B cell (primary cell): ENCODE measurements at regions not wholly inside any gene's neighbourhood (a gene's known extent, or its start where the extent isn't known, plus 50 kb on each side); places are given as distances from the start of the nearest gene placed in this dataset.

Experiments used
- ATAC-seq: fragments of 200-7000 bp; cut with Tn5 transposase; one replicate; pipeline ENCODE4 v1.10.0; 2021; ENCODE audit warnings: low read depth, mild to moderate bottlenecking, moderate number of reproducible peaks, moderate library complexity
- CTCF ChIA-PET: fragments of 350-600 bp; sonication (Branson Sonifier 250); formaldehyde crosslinking; loops from one replicate; lab custom pipeline; 2021; ENCODE audit warnings: antibody characterized with exemption, inconsistent platforms; lab: Charles Lee
- POLR2A ChIA-PET: fragments of 350-600 bp; sonication (Branson Sonifier 250); formaldehyde crosslinking; loops from one replicate; lab custom pipeline; 2021; ENCODE audit warnings: antibody characterized with exemption; lab: Charles Lee
- DNase-seq: peaks from one replicate; pipeline ENCODE4 v3.0.0; 2013
- H2AFZ ChIP-seq: 2 replicates; pipeline ENCODE4 v1.6.1; 2012; ENCODE audit warnings: mild to moderate bottlenecking, low read depth, low read length; ENCODE audit not compliant: insufficient read depth, poor library complexity, severe bottlenecking
- H3K27ac ChIP-seq, 2 donors: 1 replicate in 1 of 2; 2 replicates in 1 of 2; pipeline ENCODE4 v1.5.1; 2012 to 2013; ENCODE audit warnings: low read length in 2 of 2, mild to moderate bottlenecking in 2 of 2, moderate library complexity in 1 of 2
- H3K27me3 ChIP-seq, 4 experiments: fragments of 200-600 bp in 1 of 4; sonication (generic) in 1 of 4; replicated peaks in 1 of 4; 1 replicate in 2 of 4; 2 replicates in 2 of 4; pipeline versions ENCODE4 v1.6.1 to v1.7.0; 2013 to 2016; ENCODE audit warnings: low read length in 3 of 4, mild to moderate bottlenecking in 2 of 4, mixed read lengths in 1 of 4, moderate library complexity in 1 of 4; ENCODE audit not compliant: insufficient read depth in 4 of 4, control insufficient read depth in 3 of 4; ENCODE audit errors: control extremely low read depth in 1 of 4
- H3K36me3 ChIP-seq, 2 experiments: replicated peaks in 1 of 2; 1 replicate in 1 of 2; 2 replicates in 1 of 2; pipeline versions ENCODE4 v1.6.1 to v1.7.1; 2013; ENCODE audit warnings: low read length in 1 of 2; ENCODE audit not compliant: insufficient read depth in 2 of 2, control insufficient read depth in 1 of 2; ENCODE audit errors: control extremely low read depth in 1 of 2, extremely low read depth in 1 of 2
- H3K4me1 ChIP-seq, 2 donors: fragments of 200-600 bp in 1 of 2; sonication (generic) in 1 of 2; 1 replicate in 1 of 2; 2 replicates in 1 of 2; pipeline versions ENCODE4 v1.5.1 to v1.6.1; 2013 to 2017; ENCODE audit warnings: low read length in 2 of 2; ENCODE audit not compliant: control insufficient read depth in 2 of 2, insufficient read depth in 2 of 2
- H3K4me2 ChIP-seq: replicated peaks from 2 replicates; pipeline ENCODE3; 2012; ENCODE audit warnings: mild to moderate bottlenecking, low read depth, low read length; ENCODE audit not compliant: poor library complexity, severe bottlenecking
- H3K4me3 ChIP-seq, 5 experiments: fragments of 200-600 bp in 1 of 5; sonication (generic) in 1 of 5; 1 replicate in 3 of 5; 2 replicates in 2 of 5; pipeline versions ENCODE4 v1.5.1 to v1.7.0; 2011 to 2016; ENCODE audit warnings: low read length in 4 of 5, mild to moderate bottlenecking in 4 of 5, low read depth in 2 of 5, control low read depth in 1 of 5, moderate library complexity in 1 of 5; ENCODE audit not compliant: insufficient read depth in 1 of 5; ENCODE audit errors: control extremely low read depth in 1 of 5, extremely low read depth in 1 of 5
- H3K79me2 ChIP-seq: fragments of 200-600 bp; sonication (generic); one replicate; pipeline ENCODE4 v1.6.0; 2016; ENCODE audit warnings: low read length; ENCODE audit not compliant: control insufficient read depth, insufficient read depth
- H3K9ac ChIP-seq: fragments of 200-600 bp; sonication (generic); 2 replicates; pipeline ENCODE4 v1.6.1; 2017; ENCODE audit warnings: mild to moderate bottlenecking, low read length, moderate library complexity
- H3K9me3 ChIP-seq, 3 donors: one replicate each; pipeline versions ENCODE4 v1.6.1 to v1.7.1; 2013; ENCODE audit warnings: low read length in 2 of 3; ENCODE audit not compliant: control insufficient read depth in 2 of 3, insufficient read depth in 1 of 3; ENCODE audit errors: control extremely low read depth in 1 of 3
- H4K20me1 ChIP-seq: 2 replicates; pipeline ENCODE4 v1.6.0; 2012; ENCODE audit warnings: mild to moderate bottlenecking, low read length; ENCODE audit not compliant: insufficient read depth, control insufficient read depth, poor library complexity, severe bottlenecking
- H3K27ac Mint-ChIP-seq: one replicate; pipeline ENCODE4 v1.8.0; 2021; ENCODE audit warnings: mixed read lengths
- H3K27me3 Mint-ChIP-seq: one replicate; pipeline ENCODE4 v1.8.0; 2021; ENCODE audit warnings: mixed read lengths
- H3K4me1 Mint-ChIP-seq: one replicate; pipeline ENCODE4 v1.8.0; 2021; ENCODE audit warnings: mixed read lengths
- H3K4me3 Mint-ChIP-seq: one replicate; pipeline ENCODE4 v1.8.0; 2021; ENCODE audit warnings: mixed read lengths
- H3K9me3 Mint-ChIP-seq: one replicate; pipeline ENCODE4 v1.8.0; 2022; ENCODE audit warnings: mixed read lengths; ENCODE audit not compliant: insufficient read depth
- EZH2 ChIP-seq: IDR thresholded peaks from 2 replicates; pipeline ENCODE4 v1.6.1; 2012; ENCODE audit warnings: borderline replicate concordance, low read depth, mild to moderate bottlenecking, moderate library complexity, low read length; ENCODE audit not compliant: insufficient read depth, poor library complexity, severe bottlenecking
- WGBS: methylation state at CpG from one replicate; pipeline ENCODE4 v1.1.5; 2013; ENCODE audit warnings: missing lambda C conversion rate; ENCODE audit not compliant: insufficient coverage; 5-methylcytosine and 5-hydroxymethylcytosine counted together
- intact Hi-C: fragments of 100-400 bp; cut with micrococcal nuclease; formaldehyde crosslinking; loops from one replicate; pipeline ENCODE4 v1.10.0; 2022
- TF ChIP-seq, protein P1 (sequence below): fragments of 200-600 bp; IDR thresholded peaks from one replicate; pipeline ENCODE4 v1.8.0; 2022; ENCODE audit warnings: antibody characterized with exemption, mild to moderate bottlenecking

DNA sequence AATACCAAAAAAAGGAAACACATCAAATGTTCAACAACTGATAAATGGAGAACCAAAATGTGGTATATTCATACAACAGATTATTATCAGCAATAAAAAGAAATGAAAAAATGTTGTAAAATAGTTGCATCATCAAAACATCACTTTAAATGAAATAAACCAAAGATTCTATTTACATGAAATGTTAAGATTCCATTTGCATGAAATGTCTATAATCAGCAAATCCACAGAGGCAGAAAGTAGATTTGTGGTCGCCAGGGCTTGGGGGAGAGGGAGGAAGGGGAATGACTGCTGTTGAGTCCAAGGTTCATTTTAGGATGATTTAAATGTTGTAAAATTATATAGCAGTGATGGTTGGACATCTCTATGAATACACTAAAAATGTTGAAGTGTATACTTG, 181.9 kb downstream of the RTP5 start:
- TF ChIP-seq, protein P1, sequence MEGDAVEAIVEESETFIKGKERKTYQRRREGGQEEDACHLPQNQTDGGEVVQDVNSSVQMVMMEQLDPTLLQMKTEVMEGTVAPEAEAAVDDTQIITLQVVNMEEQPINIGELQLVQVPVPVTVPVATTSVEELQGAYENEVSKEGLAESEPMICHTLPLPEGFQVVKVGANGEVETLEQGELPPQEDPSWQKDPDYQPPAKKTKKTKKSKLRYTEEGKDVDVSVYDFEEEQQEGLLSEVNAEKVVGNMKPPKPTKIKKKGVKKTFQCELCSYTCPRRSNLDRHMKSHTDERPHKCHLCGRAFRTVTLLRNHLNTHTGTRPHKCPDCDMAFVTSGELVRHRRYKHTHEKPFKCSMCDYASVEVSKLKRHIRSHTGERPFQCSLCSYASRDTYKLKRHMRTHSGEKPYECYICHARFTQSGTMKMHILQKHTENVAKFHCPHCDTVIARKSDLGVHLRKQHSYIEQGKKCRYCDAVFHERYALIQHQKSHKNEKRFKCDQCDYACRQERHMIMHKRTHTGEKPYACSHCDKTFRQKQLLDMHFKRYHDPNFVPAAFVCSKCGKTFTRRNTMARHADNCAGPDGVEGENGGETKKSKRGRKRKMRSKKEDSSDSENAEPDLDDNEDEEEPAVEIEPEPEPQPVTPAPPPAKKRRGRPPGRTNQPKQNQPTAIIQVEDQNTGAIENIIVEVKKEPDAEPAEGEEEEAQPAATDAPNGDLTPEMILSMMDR: no peak
- no peaks in the 10 kb centered on the region for H3K79me2 ChIP-seq
- ChIA-PET CTCF (no interaction called here), POLR2A (no interaction called here)
- no peak overlapping the region for H3K27ac Mint-ChIP-seq
- H3K9me3 ChIP-seq: no peaks in the 10 kb centered on the region
- no peak overlapping the region for H3K4me3 Mint-ChIP-seq
- H3K27me3 ChIP-seq: peaks cover 0 to 8% (median 0%) of the 10 kb centered on the region in 4 experiments
- H2AFZ ChIP-seq: no peak overlapping the region
- H3K27me3 Mint-ChIP-seq: peaks cover 17% of the 10 kb centered on the region
- H3K27ac ChIP-seq: no peak overlapping the region
- no peak overlapping the region for H3K4me3 ChIP-seq
- ATAC-seq: no peak
- H3K36me3 ChIP-seq: no peaks in the 10 kb centered on the region
- no peaks in the 10 kb centered on the region for H3K4me1 ChIP-seq
- DNase-seq: no peak
- intact Hi-C loops: no loop called here
- H3K4me1 Mint-ChIP-seq: no peaks in the 10 kb centered on the region
- no peak overlapping the region for H3K9ac ChIP-seq
- H3K4me2 ChIP-seq: no peak overlapping the region
- H3K9me3 Mint-ChIP-seq: peaks cover 3% of the 10 kb centered on the region
- no CpG with 5 or more reads among the region's 1 CpG for WGBS
- H4K20me1 ChIP-seq: no peaks in the 10 kb centered on the region

DNA sequence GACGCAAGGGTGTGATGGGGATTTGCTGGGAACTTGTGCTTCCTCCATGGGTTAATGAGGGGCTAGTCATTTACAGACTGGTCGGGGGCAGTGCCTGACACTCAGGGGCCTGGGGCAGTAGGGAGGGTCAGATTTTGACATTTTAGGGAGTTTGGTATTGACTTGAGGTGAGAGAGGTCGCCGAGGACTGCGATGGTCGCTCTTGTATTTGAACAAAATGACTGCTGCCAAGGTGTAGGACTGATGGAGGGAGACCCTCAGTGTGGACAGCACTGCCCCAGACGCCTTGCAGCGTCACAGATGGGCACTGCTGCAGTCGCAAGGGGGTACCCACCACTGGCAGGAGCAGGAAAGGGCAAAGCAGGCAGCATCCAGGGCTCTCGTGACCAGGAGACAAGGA, 182.9 kb downstream of the RTP5 start:
- Histone ChIP-seq H2AFZ (no peak overlapping the region), H3K4me3 (no peak overlapping the region), H3K9ac (no peak overlapping the region), H3K27me3 (peaks cover 0 to 8% (median 0%) of the 10 kb centered on the region in 4 experiments), H4K20me1 (no peaks in the 10 kb centered on the region), H3K79me2 (no peaks in the 10 kb centered on the region), H3K4me1 (no peaks in the 10 kb centered on the region), H3K9me3 (no peaks in the 10 kb centered on the region), H3K27ac (no peak overlapping the region), H3K36me3 (no peaks in the 10 kb centered on the region), H3K4me2 (no peak overlapping the region)
- H3K27me3 Mint-ChIP-seq: peaks cover 22% of the 10 kb centered on the region
- peaks cover 3% of the 10 kb centered on the region for H3K9me3 Mint-ChIP-seq
- H3K4me3 Mint-ChIP-seq: no peak overlapping the region
- 85% methylated on average over 10 of the region's 10 CpGs for WGBS
- intact Hi-C loops: no loop called here
- DNase-seq: no peak
- TF ChIP-seq, protein P1: no peak
- TF ChIP-seq EZH2: no peak
- CTCF ChIA-PET: no interaction called here
- ATAC-seq: no peak
- POLR2A ChIA-PET: no interaction called here
- H3K27ac Mint-ChIP-seq: no peak overlapping the region
- no peaks in the 10 kb centered on the region for H3K4me1 Mint-ChIP-seq
